Putamen (tissue), 1 donor: ENCODE measurements at regions not wholly inside any gene's neighbourhood (a gene's known extent, or its start where the extent isn't known, plus 50 kb on each side); places are given as distances from the start of the nearest gene placed in this dataset.

Source experiments
- DNase-seq: peaks from one replicate; pipeline ENCODE4 v3.0.0-alpha.2; 2016; ENCODE audit warnings: low spot score

- DNase-seq, result no peak
These were observed 188.3 kb downstream of the GADD45G start for GRCh38 chr9:89793124-89793495.

- DNase-seq, result no peak
These were observed 188.7 kb downstream of the GADD45G start for GRCh38 chr9:89793551-89793950.

GRCh38 chr9:89794918-89795317 is 190.1 kb downstream of the GADD45G start:
- DNase-seq, result no peak

GRCh38 chr9:89795538-89796195 is 190.9 kb downstream of the GADD45G start:
- no peak for DNase-seq

- DNase-seq, result no peak
These were observed 191.8 kb downstream of the GADD45G start for GRCh38 chr9:89796606-89797005.

GRCh38 chr9:89797255-89797654 is 192.4 kb downstream of the GADD45G start:
- no peak for DNase-seq

GRCh38 chr9:89797937-89798455 is 193.2 kb downstream of the GADD45G start:
- DNase-seq, result no peak

- DNase-seq, result no peak
These were observed 193.8 kb downstream of the GADD45G start for GRCh38 chr9:89798547-89799120.

GRCh38 chr9:89799221-89799620 is 194.4 kb downstream of the GADD45G start:
- DNase-seq, result no peak

GRCh38 chr9:89799766-89800165 is 195.0 kb downstream of the GADD45G start:
- DNase-seq, result no peak

GRCh38 chr9:89801341-89801740 is 196.5 kb downstream of the GADD45G start:
- no peak for DNase-seq

GRCh38 chr9:89801742-89802670 is 197.2 kb downstream of the GADD45G start:
- peak; percentile 54 for DNase-seq

- DNase-seq, result peak; percentile 84
These were observed 198.1 kb downstream of the GADD45G start for GRCh38 chr9:89802781-89803355.

GRCh38 chr9:89803403-89803802 is 198.6 kb downstream of the GADD45G start:
- no peak for DNase-seq

GRCh38 chr9:89804766-89805531 is 200.1 kb downstream of the GADD45G start:
- DNase-seq, result no peak

GRCh38 chr9:89805571-89806292 is 200.9 kb downstream of the GADD45G start:
- DNase-seq, result no peak

GRCh38 chr9:89806371-89807100 is 201.7 kb downstream of the GADD45G start:
- no peak for DNase-seq

GRCh38 chr9:89807101-89807395 is 202.2 kb downstream of the GADD45G start:
- DNase-seq, result no peak

GRCh38 chr9:89807682-89808075 is 202.9 kb downstream of the GADD45G start:
- DNase-seq, result no peak

- DNase-seq, result no peak
These were observed 203.4 kb downstream of the GADD45G start for GRCh38 chr9:89808076-89808755.
